Fibroblast of mammary gland (primary cell): ENCODE measurements at regions not wholly inside any gene's neighbourhood (a gene's known extent, or its start where the extent isn't known, plus 50 kb on each side); places are given as distances from the start of the nearest gene placed in this dataset.
"Not testable (repeated sequence)": the region's sequence is repeated elsewhere in the genome, so short reads cannot be mapped to it uniquely, and the experiment has no call there.

Experiments used
- DNase-seq: peaks from one replicate; pipeline ENCODE4 v3.0.0-alpha.2; 2010; ENCODE audit warnings: low read depth
- H3K4me3 ChIP-seq: 2 replicates; pipeline ENCODE4 v1.5.1; 2011; ENCODE audit warnings: low read depth, mild to moderate bottlenecking, low read length, moderate library complexity; ENCODE audit not compliant: control insufficient read depth
- CTCF ChIP-seq: conservative IDR thresholded peaks from 2 replicates; pipeline ENCODE4 v1.5.1; 2011; ENCODE audit warnings: low read depth, low read length, inconsistent platforms; ENCODE audit not compliant: control insufficient read depth, insufficient read depth

DNA sequence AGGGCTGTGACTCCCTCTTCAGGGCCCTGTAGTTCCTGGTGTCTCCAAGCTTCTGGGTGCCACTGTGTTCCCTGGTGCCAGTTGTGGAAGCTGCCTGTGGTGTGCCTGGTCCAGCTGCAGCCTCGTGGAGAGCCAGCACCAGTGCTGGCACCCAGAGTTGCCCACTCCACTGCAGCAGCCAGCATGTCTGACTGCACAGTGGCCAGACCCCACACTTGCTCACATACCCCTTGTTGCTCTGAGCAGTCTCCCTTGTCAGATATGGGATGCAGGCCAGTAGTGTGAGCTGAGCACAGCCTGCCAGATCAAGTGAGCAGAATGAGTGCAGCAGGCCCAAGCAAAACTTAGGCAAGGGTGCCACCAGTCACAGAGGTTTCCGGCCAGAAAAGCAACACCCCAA is 108.6 kb downstream of the ZMAT1 start:
- TF ChIP-seq CTCF = no peak
- no peak for DNase-seq
- no peak overlapping the region for H3K4me3 ChIP-seq

DNA sequence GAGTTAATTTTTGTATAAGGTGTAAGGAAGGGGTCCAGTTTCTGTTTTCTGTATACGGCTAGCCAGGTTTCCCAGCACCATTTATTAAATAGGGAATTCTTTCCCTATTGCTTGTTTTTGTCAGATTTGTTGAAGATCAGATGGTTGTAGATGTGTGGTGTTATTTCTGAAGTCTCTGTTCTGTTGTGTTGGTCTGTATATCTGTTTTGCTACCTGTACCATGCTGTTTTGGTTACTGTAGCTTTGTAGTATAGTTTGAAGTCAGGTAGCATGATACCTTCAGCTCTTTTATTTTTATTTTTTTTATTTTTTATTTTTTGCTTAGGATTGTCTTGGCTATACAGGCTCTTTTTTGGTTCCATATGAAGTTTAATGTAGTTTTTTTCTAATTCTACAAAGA is 114.1 kb downstream of the ZMAT1 start:
- not testable (repeated sequence) for H3K4me3 ChIP-seq, DNase-seq

DNA sequence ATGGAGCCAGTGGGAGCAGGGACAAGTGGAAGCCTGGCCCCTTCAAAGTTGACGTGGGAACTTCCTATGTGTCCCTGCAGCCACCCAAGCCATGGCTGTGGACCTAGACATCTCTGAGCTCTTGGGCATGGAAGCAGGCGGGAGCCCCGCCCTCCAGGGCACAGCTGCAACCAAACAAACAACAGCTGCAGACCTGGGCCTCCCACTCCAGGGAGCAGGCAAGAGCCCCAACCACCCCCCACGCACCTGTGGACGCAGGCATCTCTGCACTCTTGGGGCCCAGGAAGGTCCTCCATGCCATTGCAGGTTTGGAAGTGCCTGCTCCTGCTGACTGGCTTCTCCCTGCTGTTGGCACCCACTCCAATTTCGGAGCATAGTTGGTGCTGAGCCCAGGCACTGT is 118.6 kb downstream of the ZMAT1 start:
- H3K4me3 ChIP-seq = no peak overlapping the region
- DNase-seq = no peak
- no peak for TF ChIP-seq CTCF

GRCh38 chrX:101803451-101803850 is 128.4 kb downstream of the ZMAT1 start:
- H3K4me3 ChIP-seq = no peak overlapping the region
- TF ChIP-seq CTCF = peak; percentile 54
- peak; percentile 27 for DNase-seq

DNA sequence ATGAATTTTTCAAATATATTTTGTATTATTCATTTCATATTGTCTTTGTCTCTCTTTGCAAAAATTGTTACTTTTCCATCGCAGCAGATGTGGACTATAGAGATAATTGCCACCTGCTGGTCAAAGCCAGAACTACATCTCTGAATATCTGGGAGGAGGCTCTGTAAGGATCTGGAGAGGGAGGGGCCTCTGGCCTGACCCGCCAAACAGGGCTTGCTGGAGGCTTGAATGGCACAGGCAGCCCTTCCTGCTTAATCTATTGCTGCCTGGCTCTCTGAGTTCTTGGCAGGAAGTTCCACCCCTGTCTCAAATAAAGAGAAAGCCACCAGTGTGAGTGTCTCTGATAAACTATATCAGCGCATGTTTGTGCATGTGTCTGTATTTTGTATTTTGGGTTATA is 132.4 kb downstream of the ZMAT1 start:
- peak; percentile 87 for DNase-seq
- H3K4me3 ChIP-seq = peak overlapping the region; percentile 17

GRCh38 chrX:101787934-101788333 is 128.3 kb upstream of the ARMCX2 start:
- no peak for TF ChIP-seq CTCF
- DNase-seq = no peak
- no peak overlapping the region for H3K4me3 ChIP-seq

More for the DNA sequence above, 132.4 kb downstream of the ZMAT1 start:
- TF ChIP-seq CTCF = peak; percentile 64

DNA sequence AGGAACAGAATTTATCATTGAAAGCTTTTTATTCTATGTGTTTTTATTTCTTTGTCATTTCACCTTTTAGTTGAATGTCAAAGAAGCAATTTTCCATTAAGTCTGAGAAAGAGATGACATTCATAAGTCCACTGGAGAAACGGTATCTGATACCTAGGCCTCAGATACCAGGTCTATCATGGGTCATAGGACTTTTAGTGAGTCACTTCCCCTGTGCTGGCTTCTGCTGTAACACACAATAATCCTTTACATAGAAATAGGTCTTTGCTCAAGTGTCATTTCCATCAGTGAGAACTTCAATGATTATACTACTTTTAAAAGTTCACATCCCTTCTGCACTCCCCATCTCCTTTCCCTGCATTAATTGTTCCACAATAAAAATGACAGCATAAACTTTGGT is 125.5 kb upstream of the ARMCX2 start:
- no peak for TF ChIP-seq CTCF
- no peak overlapping the region for H3K4me3 ChIP-seq
- DNase-seq = no peak

- H3K4me3 ChIP-seq, DNase-seq: not testable (repeated sequence)
These were observed 120.8 kb upstream of the ARMCX2 start for GRCh38 chrX:101780421-101780820.
